HG03039 (cell line): ENCODE measurements at regions not wholly inside any gene's neighbourhood (a gene's known extent, or its start where the extent isn't known, plus 50 kb on each side); places are given as distances from the start of the nearest gene placed in this dataset.
"Not testable (repeated sequence)": the region's sequence is repeated elsewhere in the genome, so short reads cannot be mapped to it uniquely, and the experiment has no call there.

Experiments used
- ATAC-seq: cut with Tn5 transposase; IDR thresholded peaks from one replicate; pipeline ENCODE4 v1.9.1; 2021; ENCODE audit warnings: mild to moderate bottlenecking, moderate library complexity; ENCODE audit not compliant: unreplicated experiment

GRCh38 chr6:141183368-141183767, 949.4 kb upstream of the GJE1 start:
- no peak for ATAC-seq

- ATAC-seq, result not testable (repeated sequence)
Observed at GRCh38 chr6:141175458-141175857, 957.3 kb upstream of the GJE1 start.

DNA sequence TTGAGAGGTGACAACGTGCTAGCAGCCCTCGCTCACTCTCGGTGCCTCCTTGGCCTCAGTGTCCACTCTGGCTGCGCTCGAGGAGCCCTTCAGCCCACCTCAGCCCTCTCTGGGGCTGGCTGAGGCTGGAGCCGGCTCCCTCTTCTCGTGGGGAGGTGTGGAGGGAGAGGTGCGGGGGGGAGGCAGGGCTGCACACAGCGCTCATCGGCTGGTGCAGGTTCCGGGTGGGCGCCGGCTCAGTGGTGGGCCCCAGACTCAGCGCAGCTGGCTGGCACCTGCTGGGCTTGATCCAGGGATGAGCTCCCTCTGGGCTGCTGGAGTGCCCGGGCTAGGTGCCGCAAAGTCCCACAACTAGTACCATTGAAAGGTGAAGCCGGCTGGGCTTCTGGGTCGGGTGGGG, 957.8 kb upstream of the GJE1 start:
- no peak for ATAC-seq

DNA sequence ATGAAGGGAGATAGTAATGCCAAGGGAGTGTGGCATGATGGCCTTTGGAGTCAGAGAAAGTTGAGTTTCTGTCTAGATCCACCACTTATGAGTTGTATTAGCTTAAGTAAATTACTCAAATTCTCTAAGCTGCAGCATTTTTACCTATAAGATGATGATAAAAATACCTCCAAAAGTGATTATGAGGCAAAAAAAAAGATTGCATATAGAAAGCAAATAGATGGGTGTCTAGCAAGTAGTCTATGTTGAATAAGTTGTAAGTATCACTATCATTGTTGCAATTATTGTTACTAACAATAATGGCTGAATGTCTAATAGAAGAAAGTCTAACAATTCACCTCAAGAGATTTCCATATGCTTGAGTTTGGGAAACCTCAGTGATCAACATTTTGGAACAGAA, 959.2 kb upstream of the GJE1 start:
- no peak for ATAC-seq

GRCh38 chr6:141169419-141169818, 963.3 kb upstream of the GJE1 start:
- no peak for ATAC-seq

GRCh38 chr6:141167945-141168344, 964.8 kb upstream of the GJE1 start:
- no peak for ATAC-seq

GRCh38 chr6:141165002-141165665, 967.6 kb upstream of the GJE1 start:
- no peak for ATAC-seq

GRCh38 chr6:141164042-141164743, 968.5 kb upstream of the GJE1 start:
- ATAC-seq, result no peak

GRCh38 chr6:141163107-141163506, 969.6 kb upstream of the GJE1 start:
- ATAC-seq, result no peak

DNA sequence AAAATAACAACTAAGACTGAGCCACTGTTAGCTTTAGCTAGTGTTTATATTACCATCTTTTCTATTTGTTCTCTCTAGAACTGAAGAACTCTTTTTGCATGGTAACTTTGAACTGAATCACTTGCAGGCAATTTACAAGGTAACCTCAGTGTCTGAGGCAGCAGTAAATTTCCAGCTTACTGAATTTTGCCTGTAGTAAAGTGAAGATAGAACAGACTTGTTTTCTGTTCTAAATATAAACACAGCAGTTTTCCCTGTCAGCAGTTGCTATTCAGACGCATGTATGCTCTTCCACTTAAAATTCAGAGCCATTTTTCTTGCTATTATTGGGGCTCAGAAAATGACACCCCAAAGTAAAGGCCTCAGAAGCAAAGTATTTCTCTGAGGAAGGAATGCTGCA, 974.0 kb upstream of the GJE1 start:
- no peak for ATAC-seq

- ATAC-seq, result no peak
Observed at GRCh38 chr6:141153563-141153962, 979.2 kb upstream of the GJE1 start.

DNA sequence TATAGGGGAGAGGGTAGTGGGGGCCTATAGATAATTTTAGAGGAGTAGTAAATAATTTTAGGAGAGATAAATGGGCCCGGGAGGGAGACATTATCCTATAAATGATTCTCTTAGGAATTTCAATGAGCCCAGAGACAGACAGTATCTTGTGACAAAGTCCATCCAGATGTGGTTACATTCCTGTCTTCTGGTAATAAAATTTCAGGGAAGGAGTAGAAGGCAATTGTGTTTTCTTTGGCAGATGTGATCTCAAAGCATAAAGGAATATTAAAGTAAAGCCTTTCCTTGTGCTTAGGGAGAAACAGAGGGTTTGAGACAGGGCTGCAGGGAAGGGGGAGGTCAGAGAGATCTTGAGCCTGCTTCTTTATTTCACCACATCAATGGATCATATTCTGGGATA, 979.8 kb upstream of the GJE1 start:
- ATAC-seq, result no peak

DNA sequence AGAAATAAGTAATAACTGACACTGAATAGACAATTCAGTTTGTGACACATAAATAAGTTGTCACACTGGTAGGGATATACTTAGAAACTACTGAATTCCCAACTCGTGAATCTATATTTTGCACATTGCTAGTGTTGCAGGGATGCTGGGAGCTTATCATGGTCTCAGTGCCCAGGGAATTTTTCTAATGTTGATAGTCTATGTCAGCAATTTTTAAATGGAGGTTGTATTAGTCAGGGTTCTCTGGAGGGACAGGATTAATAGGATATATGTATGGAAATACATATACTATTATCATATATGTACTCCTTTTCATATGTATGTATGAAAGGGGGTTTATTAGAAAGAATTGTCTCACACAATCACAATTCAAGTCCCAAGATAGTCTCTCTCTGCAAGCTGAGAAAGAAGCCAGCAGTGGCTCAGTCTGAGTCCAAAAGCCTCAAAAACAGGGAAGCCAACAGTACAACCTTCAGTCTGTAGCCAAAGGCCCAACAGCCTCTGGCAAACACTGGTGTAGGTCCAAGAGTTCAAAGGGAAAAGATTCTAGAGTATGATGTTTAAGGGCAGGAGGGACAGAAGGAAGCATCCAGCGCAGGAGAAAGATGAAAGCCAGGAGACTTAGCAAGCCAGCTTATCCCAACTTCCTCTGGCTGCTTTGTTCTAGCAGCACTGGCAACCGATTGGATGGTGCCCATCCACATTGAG, 980.9 kb upstream of the GJE1 start:
- ATAC-seq, result no peak

GRCh38 chr6:141141870-141142269, 990.9 kb upstream of the GJE1 start:
- no peak for ATAC-seq

DNA sequence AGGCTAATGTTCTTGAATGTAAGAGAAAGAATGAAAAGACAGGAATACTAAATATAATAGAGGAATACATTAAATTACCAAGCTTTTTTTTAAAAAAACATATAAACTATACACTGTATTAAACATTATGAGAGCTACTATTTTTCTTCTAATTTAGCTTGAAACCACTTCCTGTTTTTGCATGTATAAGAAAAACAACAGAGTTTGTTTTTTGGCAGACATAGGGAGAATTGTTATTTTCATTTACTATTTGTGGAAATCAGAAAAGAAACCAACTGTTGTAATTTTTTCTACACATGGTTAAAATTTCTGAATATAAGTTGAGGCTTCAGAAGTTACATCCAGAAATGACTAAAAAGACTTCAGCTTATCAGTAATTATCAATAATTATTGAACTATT, 991.8 kb upstream of the GJE1 start:
- ATAC-seq, result no peak

- no peak for ATAC-seq
Observed at GRCh38 chr6:141139461-141139860, 993.3 kb upstream of the GJE1 start.

DNA sequence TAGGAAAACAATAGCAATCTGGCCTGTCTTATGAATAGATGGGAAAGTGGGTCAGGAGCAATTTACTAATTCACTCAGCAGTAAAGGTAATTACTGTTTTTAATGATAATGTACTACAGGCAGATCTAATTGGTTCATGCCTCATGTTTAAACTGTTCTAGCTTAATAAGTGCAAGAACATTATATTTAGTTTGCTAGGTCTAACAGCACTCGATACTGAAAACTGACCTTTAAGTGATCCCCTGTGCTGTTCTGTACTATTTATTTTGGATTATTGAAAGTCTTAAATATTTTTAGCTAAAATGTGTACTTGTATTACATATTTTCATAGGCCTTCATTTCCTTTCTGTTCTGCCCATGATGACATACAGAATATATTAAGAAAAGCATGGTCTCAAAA, 998.0 kb upstream of the GJE1 start:
- no peak for ATAC-seq

GRCh38 chr6:141133836-141134235, 998.9 kb upstream of the GJE1 start:
- no peak for ATAC-seq

- ATAC-seq, result no peak
Observed at GRCh38 chr6:141133346-141133745, 999.4 kb upstream of the GJE1 start.

DNA sequence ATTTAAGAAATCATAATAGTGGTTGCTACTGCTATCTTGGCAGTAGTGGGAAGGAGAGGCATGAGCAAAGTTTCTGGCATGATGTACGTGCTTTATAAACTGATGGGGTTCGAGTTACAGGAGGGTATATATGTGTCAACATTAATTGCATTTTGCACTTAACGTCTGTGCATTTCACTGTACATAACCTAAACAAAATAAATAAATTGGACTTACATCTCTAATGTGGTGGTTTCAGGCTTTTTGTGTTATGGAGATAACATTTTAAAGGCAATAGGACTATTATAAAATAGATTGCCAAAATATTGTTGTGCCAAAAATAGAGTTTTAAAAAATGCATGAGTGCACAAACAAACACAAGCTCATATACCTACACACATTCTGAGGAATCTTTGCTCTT, 1001.1 kb upstream of the GJE1 start:
- ATAC-seq, result no peak

GRCh38 chr6:141123497-141123896, 1009.2 kb upstream of the GJE1 start:
- ATAC-seq, result no peak

DNA sequence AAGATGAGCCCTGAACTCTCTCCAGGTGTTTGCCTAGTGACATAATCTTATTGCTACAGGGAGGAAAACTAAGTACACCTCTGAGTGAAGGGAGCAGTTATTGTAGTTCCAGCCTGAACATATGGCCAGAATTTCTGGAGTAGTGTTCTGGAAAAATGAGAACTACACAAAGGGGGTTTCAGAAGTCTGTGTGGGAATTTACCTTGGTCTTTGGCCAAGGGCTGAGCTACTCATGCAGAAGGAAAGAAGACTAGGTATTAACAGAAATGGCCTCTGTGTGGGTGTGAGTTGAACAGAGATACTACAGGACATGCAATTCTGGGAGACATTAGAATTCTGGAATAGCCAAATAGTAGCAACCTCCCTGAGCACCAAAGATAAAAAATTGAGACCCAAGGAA, 1009.7 kb upstream of the GJE1 start:
- peak; percentile 54 for ATAC-seq
